HEK293 (cell line): ENCODE measurements at regions not wholly inside any gene's neighbourhood (a gene's known extent, or its start where the extent isn't known, plus 50 kb on each side); places are given as distances from the start of the nearest gene placed in this dataset.
"Not testable (repeated sequence)": the region's sequence is repeated elsewhere in the genome, so short reads cannot be mapped to it uniquely, and the experiment has no call there.

Experiments used
- CTCF ChIA-PET: fragments of 350-600 bp; formaldehyde crosslinking; extraction: SDS; loops from one replicate; lab custom pipeline; 2021; ENCODE audit warnings: antibody characterized with exemption; lab: Yijun Ruan, JAX
- POLR2A ChIA-PET: fragments of 300-600 bp; formaldehyde crosslinking; extraction: SDS; loops from one replicate; lab custom pipeline; 2020; ENCODE audit warnings: antibody characterized with exemption, inconsistent platforms; lab: Yijun Ruan, JAX
- H3K27ac ChIP-seq: fragments of 200-500 bp; sonication (Bioruptor generic); 2 replicates; pipeline ENCODE4 v1.5.1; 2014; ENCODE audit warnings: low read depth, low read length, control low read depth, inconsistent platforms; ENCODE audit errors: extremely low read depth
- H3K36me3 ChIP-seq, 2 experiments: fragments of 200-500 bp in 1 of 2; sonication (Bioruptor generic) in 1 of 2; 1 replicate in 1 of 2; 2 replicates in 1 of 2; pipeline ENCODE4 v1.5.1; 2014 to 2017; ENCODE audit warnings: inconsistent platforms in 2 of 2, low read length in 2 of 2; ENCODE audit not compliant: control insufficient read depth in 2 of 2, insufficient read depth in 1 of 2
- H3K4me1 ChIP-seq: fragments of 200-500 bp; sonication (Bioruptor generic); 2 replicates; pipeline ENCODE4 v1.5.1; 2014; ENCODE audit warnings: mild to moderate bottlenecking, low read length, inconsistent platforms; ENCODE audit not compliant: control insufficient read depth, insufficient read depth
- H3K4me3 ChIP-seq: 2 replicates; pipeline ENCODE4 v1.5.1; 2011; ENCODE audit warnings: low read depth, mild to moderate bottlenecking, control low read depth, low read length, moderate library complexity
- H3K9me3 ChIP-seq: fragments of 200-500 bp; sonication (Bioruptor generic); 2 replicates; pipeline ENCODE4 v1.5.1; 2014; ENCODE audit warnings: low read depth, low read length, inconsistent platforms; ENCODE audit not compliant: control insufficient read depth, insufficient read depth
- INSM2 ChIP-seq: fragments of 450-650 bp; formaldehyde crosslinking; IDR thresholded peaks from 2 replicates; pipeline ENCODE4 v1.5.1; 2016; ENCODE audit warnings: missing biosample characterization, missing genetic modification characterization
- PRDM4 ChIP-seq: fragments of 450-650 bp; formaldehyde crosslinking; IDR thresholded peaks from 2 replicates; pipeline ENCODE4 v1.5.1; 2017; ENCODE audit warnings: missing biosample characterization, missing genetic modification characterization
- SALL2 ChIP-seq: fragments of 450-650 bp; formaldehyde crosslinking; IDR thresholded peaks from 2 replicates; pipeline ENCODE4 v1.5.0; 2017; ENCODE audit warnings: missing biosample characterization, mild to moderate bottlenecking, missing genetic modification characterization, borderline replicate concordance
- TCF7L2 ChIP-seq: IDR thresholded peaks from 2 replicates; pipeline ENCODE4 v1.6.1; 2011; ENCODE audit warnings: low read depth, mild to moderate bottlenecking, inconsistent platforms, low read length, moderate library complexity, borderline replicate concordance
- YY2 ChIP-seq: fragments of 450-650 bp; formaldehyde crosslinking; IDR thresholded peaks from 2 replicates; pipeline ENCODE4 v1.5.1; 2016; ENCODE audit warnings: missing biosample characterization, missing genetic modification characterization
- ZBTB21 ChIP-seq: fragments of 450-650 bp; formaldehyde crosslinking; IDR thresholded peaks from 2 replicates; pipeline ENCODE4 v1.5.1; 2017; ENCODE audit warnings: missing biosample characterization, missing genetic modification characterization
- ZBTB6 ChIP-seq: fragments of 450-650 bp; formaldehyde crosslinking; IDR thresholded peaks from 2 replicates; pipeline ENCODE4 v1.5.1; 2017; ENCODE audit warnings: missing biosample characterization, missing genetic modification characterization
- ZNF157 ChIP-seq: fragments of 450-650 bp; formaldehyde crosslinking; IDR thresholded peaks from 2 replicates; pipeline ENCODE4 v1.5.1; 2016; ENCODE audit warnings: missing biosample characterization, missing genetic modification characterization
- ZNF324 ChIP-seq: fragments of 450-650 bp; formaldehyde crosslinking; IDR thresholded peaks from 2 replicates; pipeline ENCODE4 v1.5.1; 2016; ENCODE audit warnings: missing biosample characterization, missing genetic modification characterization
- ZNF530 ChIP-seq: fragments of 450-650 bp; formaldehyde crosslinking; IDR thresholded peaks from 2 replicates; pipeline ENCODE4 v1.5.1; 2016; ENCODE audit warnings: low read depth, missing biosample characterization, missing genetic modification characterization
- ZNF645 ChIP-seq: fragments of 450-650 bp; formaldehyde crosslinking; IDR thresholded peaks from 2 replicates; pipeline ENCODE4; 2016; ENCODE audit warnings: missing biosample characterization, missing genetic modification characterization
- ZSCAN4 ChIP-seq: fragments of 450-650 bp; formaldehyde crosslinking; IDR thresholded peaks from 2 replicates; pipeline ENCODE4 v1.5.1; 2017; ENCODE audit warnings: missing biosample characterization, missing genetic modification characterization

- CTCF ChIA-PET = interaction anchor here (0.8 kb wide), 1 partner anchor 167 kb away, joined by 3 read pairs; no protein-coding TSS in a partner anchor
- not testable (repeated sequence) for H3K9me3 ChIP-seq
Measured at GRCh38 chrX:51001733-51002632, 91.4 kb downstream of the BMP15 start.

GRCh38 chrX:51006064-51006463, 95.5 kb downstream of the BMP15 start:
- H3K36me3 ChIP-seq = no peaks in the 10 kb centered on the region
- H3K9me3 ChIP-seq = no peaks in the 10 kb centered on the region
- H3K27ac ChIP-seq = no peak overlapping the region
- H3K4me1 ChIP-seq = no peaks in the 10 kb centered on the region
- ChIA-PET POLR2A (no interaction called here), CTCF (interaction anchor here (0.6 kb wide), 1 partner anchor 405 kb away, joined by 3 read pairs; no protein-coding TSS in a partner anchor)
- no peak overlapping the region for H3K4me3 ChIP-seq
- TF ChIP-seq ZNF530 (no peak), INSM2 (tag by site-specific recombination) (no peak), TCF7L2 (no peak), ZNF645 (tag by site-specific recombination) (no peak), ZSCAN4 (tag by site-specific recombination) (no peak), ZNF157 (tag by site-specific recombination) (no peak), ZNF324 (tag by site-specific recombination) (no peak), ZBTB6 (tag by site-specific recombination) (no peak), SALL2 (tag by site-specific recombination) (no peak), YY2 (tag by site-specific recombination) (no peak), PRDM4 (tag by site-specific recombination) (no peak), ZBTB21 (tag by site-specific recombination) (no peak)

More at GRCh38 chrX:51001733-51002632, 91.4 kb downstream of the BMP15 start:
- H3K4me1 ChIP-seq, H3K27ac ChIP-seq, H3K4me3 ChIP-seq, POLR2A ChIA-PET, H3K36me3 ChIP-seq: not testable (repeated sequence)
